CD14-positive monocyte (primary cell): ENCODE measurements at regions not wholly inside any gene's neighbourhood (a gene's known extent, or its start where the extent isn't known, plus 50 kb on each side); places are given as distances from the start of the nearest gene placed in this dataset.

Experiments
- DNase-seq, 3 donors: peaks; one replicate each; pipeline ENCODE4 v3.0.0-alpha.2; 2011 to 2022
- H2AFZ ChIP-seq: 2 replicates; pipeline ENCODE4 v1.6.0; 2012; ENCODE audit warnings: mild to moderate bottlenecking, low read depth, low read length, inconsistent platforms; ENCODE audit not compliant: insufficient read depth, poor library complexity, severe bottlenecking
- H3K27ac ChIP-seq, 2 donors: 1 replicate in 1 of 2; 2 replicates in 1 of 2; pipeline ENCODE4 v1.5.1; 2012 to 2013; ENCODE audit warnings: low read length in 2 of 2, control low read depth in 1 of 2, inconsistent platforms in 1 of 2, low read depth in 1 of 2, mild to moderate bottlenecking in 1 of 2
- H3K27me3 ChIP-seq, 2 donors: one replicate each; pipeline versions ENCODE4 v1.6.0 to v1.6.1; 2011 to 2013; ENCODE audit warnings: low read length in 2 of 2; ENCODE audit not compliant: control insufficient read depth in 2 of 2, insufficient read depth in 2 of 2
- H3K36me3 ChIP-seq, 2 donors: replicated peaks in 1 of 2; 1 replicate in 1 of 2; 2 replicates in 1 of 2; pipeline versions ENCODE4 v1.5.1 to v1.6.1; 2012 to 2013; ENCODE audit warnings: low read length in 2 of 2, control low read depth in 1 of 2, inconsistent platforms in 1 of 2, mild to moderate bottlenecking in 1 of 2; ENCODE audit not compliant: insufficient read depth in 2 of 2, control insufficient read depth in 1 of 2
- H3K4me1 ChIP-seq, 2 donors: 1 replicate in 1 of 2; 2 replicates in 1 of 2; pipeline versions ENCODE4 v1.5.1 to v1.6.1; 2012 to 2013; ENCODE audit warnings: low read length in 2 of 2, control low read depth in 1 of 2, inconsistent platforms in 1 of 2, mild to moderate bottlenecking in 1 of 2, moderate library complexity in 1 of 2; ENCODE audit not compliant: insufficient read depth in 2 of 2, control insufficient read depth in 1 of 2
- H3K4me2 ChIP-seq: replicated peaks from 2 replicates; pipeline ENCODE3; 2012; ENCODE audit warnings: low read length, moderate library complexity, mild to moderate bottlenecking; ENCODE audit not compliant: poor library complexity, severe bottlenecking; ENCODE audit errors: extremely low read depth
- H3K4me3 ChIP-seq, 3 experiments: fragments of 200-600 bp in 1 of 3; sonication (generic) in 1 of 3; replicated peaks in 1 of 3; 1 replicate in 2 of 3; 2 replicates in 1 of 3; pipeline ENCODE4 v1.5.1; 2011 to 2013; ENCODE audit warnings: low read length in 3 of 3, mild to moderate bottlenecking in 3 of 3, control low read depth in 2 of 3, low read depth in 2 of 3, inconsistent platforms in 1 of 3, moderate library complexity in 1 of 3
- H3K79me2 ChIP-seq: 2 replicates; pipeline ENCODE4 v1.6.0; 2012; ENCODE audit warnings: mild to moderate bottlenecking, control low read depth, inconsistent platforms, low read length, moderate library complexity; ENCODE audit not compliant: insufficient read depth
- H3K9ac ChIP-seq: 2 replicates; pipeline ENCODE4 v1.6.0; 2017; ENCODE audit warnings: low read length, mild to moderate bottlenecking; ENCODE audit not compliant: insufficient read depth, poor library complexity, severe bottlenecking
- H3K9me3 ChIP-seq, 2 donors: replicated peaks in 1 of 2; 1 replicate in 1 of 2; 2 replicates in 1 of 2; pipeline versions ENCODE4 v1.5.1 to v1.6.1; 2012 to 2013; ENCODE audit warnings: low read length in 2 of 2, control low read depth in 1 of 2; ENCODE audit not compliant: control insufficient read depth in 1 of 2, insufficient read depth in 1 of 2
- H4K20me1 ChIP-seq: 2 replicates; pipeline ENCODE4 v1.6.0; 2012; ENCODE audit warnings: mild to moderate bottlenecking, low read length, control low read depth, moderate library complexity; ENCODE audit not compliant: insufficient read depth
- H3K27ac Mint-ChIP-seq, 7 donors: one replicate each; pipeline ENCODE4 v1.8.0; 2020; ENCODE audit warnings: mild to moderate bottlenecking in 7 of 7, mixed read lengths in 7 of 7, moderate library complexity in 6 of 7, inconsistent platforms in 2 of 7
- H3K27me3 Mint-ChIP-seq, 3 donors: one replicate each; pipeline ENCODE4 v1.8.0; 2021 to 2022; ENCODE audit warnings: low read depth in 3 of 3, mild to moderate bottlenecking in 3 of 3, mixed read lengths in 3 of 3, moderate library complexity in 3 of 3, inconsistent platforms in 1 of 3
- H3K36me3 Mint-ChIP-seq, 2 donors: one replicate each; pipeline ENCODE4 v1.8.0; 2020; ENCODE audit warnings: mixed read lengths in 2 of 2, inconsistent platforms in 1 of 2, mild to moderate bottlenecking in 1 of 2
- H3K4me1 Mint-ChIP-seq: one replicate; pipeline ENCODE4 v1.8.0; 2020; ENCODE audit warnings: mild to moderate bottlenecking, mixed read lengths
- H3K4me3 Mint-ChIP-seq, 2 donors: one replicate each; pipeline ENCODE4 v1.8.0; 2020; ENCODE audit warnings: mild to moderate bottlenecking in 2 of 2, mixed read lengths in 2 of 2, moderate library complexity in 1 of 2
- H3K9me3 Mint-ChIP-seq, 7 donors: one replicate each; pipeline ENCODE4 v1.8.0; 2020 to 2022; ENCODE audit warnings: mixed read lengths in 7 of 7, mild to moderate bottlenecking in 6 of 7, moderate library complexity in 6 of 7, inconsistent platforms in 2 of 7
- WGBS: methylation state at CpG from one replicate; pipeline ENCODE4 v1.1.5; 2013; ENCODE audit warnings: missing lambda C conversion rate; ENCODE audit not compliant: insufficient coverage; 5-methylcytosine and 5-hydroxymethylcytosine counted together
- intact Hi-C, 2 donors: fragments of 100-400 bp; cut with micrococcal nuclease; formaldehyde crosslinking; loops; one replicate each; pipeline versions ENCODE4 v1.15.0 to v1.15.1; 2023
- TF ChIP-seq, protein P1 (sequence below): fragments of 200-600 bp; IDR thresholded peaks from one replicate; pipeline ENCODE4 v1.8.0; 2022; ENCODE audit warnings: antibody characterized with exemption, mild to moderate bottlenecking

DNA sequence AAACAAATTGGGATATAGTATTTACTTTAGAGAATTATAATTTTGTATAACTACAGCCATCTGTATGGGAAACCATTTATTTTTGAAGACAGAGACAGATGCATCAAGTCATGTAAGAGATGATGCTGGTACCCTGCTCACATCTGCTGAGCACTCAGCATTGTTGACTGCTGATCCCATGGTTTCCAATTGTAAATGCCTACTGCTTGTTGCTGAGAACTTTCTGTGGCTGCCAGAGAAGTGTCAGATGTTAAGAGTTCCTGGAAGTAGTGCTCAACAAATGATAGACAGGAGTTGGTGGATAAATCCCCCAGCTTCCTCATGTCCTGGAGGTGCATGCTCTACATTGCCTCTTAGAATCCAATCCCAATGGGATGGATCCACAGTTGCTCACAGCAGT is 167.1 kb downstream of the OXSM start:
- Histone ChIP-seq H3K79me2 (no peaks in the 10 kb centered on the region), H3K36me3 (no peaks in the 10 kb centered on the region), H3K4me1 (no peaks in the 10 kb centered on the region), H3K4me2 (no peak overlapping the region), H3K9me3 (no peaks in the 10 kb centered on the region), H3K9ac (no peak overlapping the region), H3K27ac (no peak overlapping the region), H4K20me1 (no peaks in the 10 kb centered on the region), H3K27me3 (no peaks in the 10 kb centered on the region), H3K4me3 (no peak overlapping the region), H2AFZ (no peak overlapping the region)
- intact Hi-C loops: no loop called here
- TF ChIP-seq, protein P1, sequence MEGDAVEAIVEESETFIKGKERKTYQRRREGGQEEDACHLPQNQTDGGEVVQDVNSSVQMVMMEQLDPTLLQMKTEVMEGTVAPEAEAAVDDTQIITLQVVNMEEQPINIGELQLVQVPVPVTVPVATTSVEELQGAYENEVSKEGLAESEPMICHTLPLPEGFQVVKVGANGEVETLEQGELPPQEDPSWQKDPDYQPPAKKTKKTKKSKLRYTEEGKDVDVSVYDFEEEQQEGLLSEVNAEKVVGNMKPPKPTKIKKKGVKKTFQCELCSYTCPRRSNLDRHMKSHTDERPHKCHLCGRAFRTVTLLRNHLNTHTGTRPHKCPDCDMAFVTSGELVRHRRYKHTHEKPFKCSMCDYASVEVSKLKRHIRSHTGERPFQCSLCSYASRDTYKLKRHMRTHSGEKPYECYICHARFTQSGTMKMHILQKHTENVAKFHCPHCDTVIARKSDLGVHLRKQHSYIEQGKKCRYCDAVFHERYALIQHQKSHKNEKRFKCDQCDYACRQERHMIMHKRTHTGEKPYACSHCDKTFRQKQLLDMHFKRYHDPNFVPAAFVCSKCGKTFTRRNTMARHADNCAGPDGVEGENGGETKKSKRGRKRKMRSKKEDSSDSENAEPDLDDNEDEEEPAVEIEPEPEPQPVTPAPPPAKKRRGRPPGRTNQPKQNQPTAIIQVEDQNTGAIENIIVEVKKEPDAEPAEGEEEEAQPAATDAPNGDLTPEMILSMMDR: no peak
- Mint-ChIP-seq H3K4me3 (no peak overlapping the region), H3K9me3 (peaks cover 0 to 2% (median 0%) of the 10 kb centered on the region in 7 donors), H3K27me3 (peaks cover 0 to 1% (median 0%) of the 10 kb centered on the region in 3 donors), H3K36me3 (no peaks in the 10 kb centered on the region), H3K4me1 (no peaks in the 10 kb centered on the region), H3K27ac (no peak overlapping the region)
- DNase-seq: no peak

DNA sequence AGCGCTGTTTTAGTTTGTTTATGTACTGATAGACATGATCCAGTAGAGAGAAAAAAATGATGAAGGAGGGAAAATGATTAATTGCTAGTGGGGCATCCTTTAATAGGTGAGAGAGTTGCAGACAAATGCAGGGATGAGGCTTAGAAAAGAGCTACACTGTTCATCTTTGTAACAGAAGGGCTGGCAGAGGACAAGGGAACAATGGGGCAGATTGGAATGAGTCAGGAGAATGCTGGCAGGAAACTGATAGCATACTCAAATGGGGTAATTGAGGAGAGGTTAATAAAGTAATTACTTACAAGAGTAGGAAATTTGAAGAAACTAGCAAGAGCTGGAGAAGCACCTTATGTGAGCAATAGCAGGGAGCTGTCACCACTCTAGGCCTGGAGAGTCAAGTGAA is 170.9 kb downstream of the OXSM start:
- no peak for DNase-seq
- Mint-ChIP-seq H3K27ac (no peak overlapping the region), H3K4me3 (no peak overlapping the region), H3K36me3 (no peaks in the 10 kb centered on the region), H3K27me3 (peaks cover 0 to 1% (median 0%) of the 10 kb centered on the region in 3 donors), H3K4me1 (no peaks in the 10 kb centered on the region), H3K9me3 (no peaks in the 10 kb centered on the region)
- intact Hi-C loops: no loop called here
- no peaks in the 10 kb centered on the region for H3K27me3 ChIP-seq
- H3K79me2 ChIP-seq: no peaks in the 10 kb centered on the region
- H2AFZ ChIP-seq: no peak overlapping the region
- no peak overlapping the region for H3K4me3 ChIP-seq
- H3K36me3 ChIP-seq: no peaks in the 10 kb centered on the region
- no CpG with 5 or more reads among the region's 1 CpG for WGBS
- no peak overlapping the region for H3K4me2 ChIP-seq
- no peaks in the 10 kb centered on the region for H3K9me3 ChIP-seq
- TF ChIP-seq, protein P1: no peak
- H4K20me1 ChIP-seq: no peaks in the 10 kb centered on the region
- H3K4me1 ChIP-seq: no peaks in the 10 kb centered on the region
- no peak overlapping the region for H3K27ac ChIP-seq
- H3K9ac ChIP-seq: no peak overlapping the region
